ENCODE measurements at regions not wholly inside any gene's neighbourhood (a gene's known extent, or its start where the extent isn't known, plus 50 kb on each side); places are given as distances from the start of the nearest gene placed in this dataset.

DNA sequence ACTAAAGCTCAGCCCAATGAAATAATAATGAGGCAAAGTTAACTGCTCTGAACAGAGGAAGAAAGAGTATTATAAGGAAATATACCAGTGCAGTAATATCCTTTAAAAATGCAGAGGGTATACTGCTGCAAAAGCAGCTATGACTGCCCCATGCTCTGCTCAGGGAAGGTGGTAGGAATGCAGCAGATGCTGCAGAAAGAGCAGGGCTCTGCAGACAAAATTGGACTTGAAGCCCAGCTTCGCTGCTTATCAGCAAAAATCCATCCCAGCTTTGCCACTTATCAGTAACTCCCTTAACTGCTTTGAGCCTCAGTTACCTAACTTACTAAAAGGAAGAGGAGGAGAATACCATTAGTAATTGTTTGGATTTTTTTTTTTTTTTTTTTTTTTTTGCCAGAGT lies 533.8 kb upstream of the CDH5 start:
- TF ChIP-seq POLR2A (IDR thresholded peaks at IDR 0.05) (no peak), EP300 (IDR thresholded peaks at IDR 0.05) (no peak), POLR2AphosphoS5 (IDR thresholded peaks at IDR 0.05) (no peak)
- TF ChIP-seq, protein P1, sequence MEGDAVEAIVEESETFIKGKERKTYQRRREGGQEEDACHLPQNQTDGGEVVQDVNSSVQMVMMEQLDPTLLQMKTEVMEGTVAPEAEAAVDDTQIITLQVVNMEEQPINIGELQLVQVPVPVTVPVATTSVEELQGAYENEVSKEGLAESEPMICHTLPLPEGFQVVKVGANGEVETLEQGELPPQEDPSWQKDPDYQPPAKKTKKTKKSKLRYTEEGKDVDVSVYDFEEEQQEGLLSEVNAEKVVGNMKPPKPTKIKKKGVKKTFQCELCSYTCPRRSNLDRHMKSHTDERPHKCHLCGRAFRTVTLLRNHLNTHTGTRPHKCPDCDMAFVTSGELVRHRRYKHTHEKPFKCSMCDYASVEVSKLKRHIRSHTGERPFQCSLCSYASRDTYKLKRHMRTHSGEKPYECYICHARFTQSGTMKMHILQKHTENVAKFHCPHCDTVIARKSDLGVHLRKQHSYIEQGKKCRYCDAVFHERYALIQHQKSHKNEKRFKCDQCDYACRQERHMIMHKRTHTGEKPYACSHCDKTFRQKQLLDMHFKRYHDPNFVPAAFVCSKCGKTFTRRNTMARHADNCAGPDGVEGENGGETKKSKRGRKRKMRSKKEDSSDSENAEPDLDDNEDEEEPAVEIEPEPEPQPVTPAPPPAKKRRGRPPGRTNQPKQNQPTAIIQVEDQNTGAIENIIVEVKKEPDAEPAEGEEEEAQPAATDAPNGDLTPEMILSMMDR (IDR thresholded peaks at IDR 0.05): no peak
